Immature natural killer cell (primary cell): ENCODE measurements at regions not wholly inside any gene's neighbourhood (a gene's known extent, or its start where the extent isn't known, plus 50 kb on each side); places are given as distances from the start of the nearest gene placed in this dataset.

Source experiments
- DNase-seq, 3 donors: peaks; one replicate each; pipeline ENCODE4 v3.0.0; 2022; ENCODE audit warnings: mixed read lengths in 1 of 3
- H3K27ac Mint-ChIP-seq, 6 donors: one replicate each; pipeline ENCODE4 v1.8.0; 2020; ENCODE audit warnings: mixed read lengths in 6 of 6, mild to moderate bottlenecking in 5 of 6, inconsistent platforms in 4 of 6, moderate library complexity in 3 of 6
- H3K27me3 Mint-ChIP-seq, 3 donors: one replicate each; pipeline ENCODE4 v1.8.0; 2020 to 2021; ENCODE audit warnings: low read depth in 3 of 3, mild to moderate bottlenecking in 3 of 3, mixed read lengths in 3 of 3, moderate library complexity in 3 of 3, inconsistent platforms in 1 of 3
- H3K36me3 Mint-ChIP-seq, 3 donors: one replicate each; pipeline ENCODE4 v1.8.0; 2020; ENCODE audit warnings: mixed read lengths in 3 of 3, inconsistent platforms in 2 of 3, mild to moderate bottlenecking in 2 of 3
- H3K4me1 Mint-ChIP-seq, 2 donors: one replicate each; pipeline ENCODE4 v1.8.0; 2020; ENCODE audit warnings: inconsistent platforms in 2 of 2, mild to moderate bottlenecking in 2 of 2, mixed read lengths in 2 of 2, moderate library complexity in 1 of 2
- H3K4me3 Mint-ChIP-seq, 5 donors: one replicate each; pipeline ENCODE4 v1.8.0; 2020; ENCODE audit warnings: mild to moderate bottlenecking in 5 of 5, mixed read lengths in 5 of 5, inconsistent platforms in 3 of 5, moderate library complexity in 3 of 5
- H3K9me3 Mint-ChIP-seq, 6 donors: one replicate each; pipeline ENCODE4 v1.8.0; 2020; ENCODE audit warnings: mild to moderate bottlenecking in 6 of 6, mixed read lengths in 6 of 6, inconsistent platforms in 4 of 6, moderate library complexity in 3 of 6

GRCh38 chr13:107275945-107276614, 708.1 kb upstream of the ARGLU1 start:
- no peaks in the 10 kb centered on the region for H3K27me3 Mint-ChIP-seq
- peaks cover 2 to 12% (median 3%) of the 10 kb centered on the region in 6 donors for H3K9me3 Mint-ChIP-seq
- no peak overlapping the region for H3K27ac Mint-ChIP-seq
- no peak for DNase-seq
- no peaks in the 10 kb centered on the region for H3K36me3 Mint-ChIP-seq
- H3K4me1 Mint-ChIP-seq = no peaks in the 10 kb centered on the region
- H3K4me3 Mint-ChIP-seq = no peak overlapping the region

DNA sequence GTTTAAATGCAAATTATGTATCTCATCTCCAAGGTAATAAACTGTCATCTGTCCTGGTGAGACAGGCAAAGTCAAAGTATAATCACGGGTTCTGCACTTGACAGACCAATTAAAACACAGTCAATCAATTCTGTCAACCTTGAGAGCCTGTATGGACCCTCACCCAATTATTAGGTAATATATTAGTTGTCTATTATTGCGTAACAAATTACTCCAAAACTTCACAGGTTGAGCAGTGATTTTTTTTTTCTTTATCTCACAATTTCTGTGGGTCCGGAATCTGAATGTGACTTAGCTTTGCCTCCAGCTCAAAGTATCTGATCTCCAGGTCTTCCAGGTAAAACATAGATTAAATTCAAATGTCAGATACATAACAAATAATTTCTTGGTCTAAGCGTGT, 707.4 kb upstream of the ARGLU1 start:
- peaks cover 2 to 10% (median 3%) of the 10 kb centered on the region in 6 donors for H3K9me3 Mint-ChIP-seq
- no peaks in the 10 kb centered on the region for H3K4me1 Mint-ChIP-seq

GRCh38 chr13:107271227-107271626, 703.3 kb upstream of the ARGLU1 start:
- Mint-ChIP-seq H3K27ac (no peak overlapping the region), H3K4me3 (no peak overlapping the region), H3K36me3 (no peaks in the 10 kb centered on the region), H3K4me1 (no peaks in the 10 kb centered on the region), H3K27me3 (no peaks in the 10 kb centered on the region), H3K9me3 (peaks cover 3 to 20% (median 12%) of the 10 kb centered on the region in 6 donors)
- no peak for DNase-seq

More for the DNA sequence above, 707.4 kb upstream of the ARGLU1 start:
- H3K27me3 Mint-ChIP-seq = no peaks in the 10 kb centered on the region
- no peak overlapping the region for H3K27ac Mint-ChIP-seq
- H3K36me3 Mint-ChIP-seq = no peaks in the 10 kb centered on the region
- no peak for DNase-seq
- H3K4me3 Mint-ChIP-seq = no peak overlapping the region

GRCh38 chr13:107266657-107267056, 698.7 kb upstream of the ARGLU1 start:
- no peaks in the 10 kb centered on the region for H3K36me3 Mint-ChIP-seq
- DNase-seq = no peak
- peaks cover 0 to 21% (median 10%) of the 10 kb centered on the region in 6 donors for H3K9me3 Mint-ChIP-seq
- H3K27ac Mint-ChIP-seq = no peak overlapping the region
- no peak overlapping the region for H3K4me3 Mint-ChIP-seq
- no peaks in the 10 kb centered on the region for H3K4me1 Mint-ChIP-seq
- peaks cover 0 to 3% (median 0%) of the 10 kb centered on the region in 3 donors for H3K27me3 Mint-ChIP-seq

DNA sequence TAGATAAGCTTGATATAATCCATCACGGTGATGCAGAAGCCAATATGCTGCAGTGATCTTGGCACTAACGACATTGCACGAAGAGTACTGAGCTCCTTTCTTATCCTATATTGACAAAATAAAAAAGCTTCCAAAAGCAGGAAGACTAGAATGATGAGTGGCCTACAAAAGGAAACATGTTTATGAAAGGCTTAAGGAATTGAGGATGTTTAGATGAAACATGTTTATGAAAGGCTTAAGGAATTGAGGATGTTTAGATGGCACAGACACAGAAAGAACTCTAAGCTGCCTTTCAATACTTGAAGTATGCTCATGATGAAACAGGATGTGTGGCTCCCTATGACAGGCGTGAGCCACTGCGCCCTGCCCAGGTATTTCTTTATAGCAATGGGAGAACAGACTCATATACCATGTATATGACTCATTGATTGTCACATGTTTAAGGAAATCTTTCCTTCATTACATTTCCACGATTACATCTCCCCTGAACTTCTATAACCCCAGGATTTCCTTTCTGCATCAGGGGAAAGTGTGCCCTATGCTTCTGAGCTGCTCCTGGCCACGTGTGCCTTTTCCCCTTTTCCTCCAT, 690.8 kb upstream of the ARGLU1 start:
- Mint-ChIP-seq H3K4me1 (no peaks in the 10 kb centered on the region), H3K27me3 (peaks cover 0 to 3% (median 3%) of the 10 kb centered on the region in 3 donors), H3K36me3 (no peaks in the 10 kb centered on the region), H3K9me3 (peaks cover 0 to 11% (median 5%) of the 10 kb centered on the region in 6 donors), H3K27ac (no peak overlapping the region), H3K4me3 (no peak overlapping the region)
- no peak for DNase-seq

GRCh38 chr13:107254392-107254791, 686.5 kb upstream of the ARGLU1 start:
- no peaks in the 10 kb centered on the region for H3K4me1 Mint-ChIP-seq
- no peak overlapping the region for H3K27ac Mint-ChIP-seq
- peaks cover 0 to 4% (median 2%) of the 10 kb centered on the region in 3 donors for H3K27me3 Mint-ChIP-seq
- H3K36me3 Mint-ChIP-seq = no peaks in the 10 kb centered on the region
- peaks cover 0 to 10% (median 5%) of the 10 kb centered on the region in 6 donors for H3K9me3 Mint-ChIP-seq
- DNase-seq = no peak
- no peak overlapping the region for H3K4me3 Mint-ChIP-seq

DNA sequence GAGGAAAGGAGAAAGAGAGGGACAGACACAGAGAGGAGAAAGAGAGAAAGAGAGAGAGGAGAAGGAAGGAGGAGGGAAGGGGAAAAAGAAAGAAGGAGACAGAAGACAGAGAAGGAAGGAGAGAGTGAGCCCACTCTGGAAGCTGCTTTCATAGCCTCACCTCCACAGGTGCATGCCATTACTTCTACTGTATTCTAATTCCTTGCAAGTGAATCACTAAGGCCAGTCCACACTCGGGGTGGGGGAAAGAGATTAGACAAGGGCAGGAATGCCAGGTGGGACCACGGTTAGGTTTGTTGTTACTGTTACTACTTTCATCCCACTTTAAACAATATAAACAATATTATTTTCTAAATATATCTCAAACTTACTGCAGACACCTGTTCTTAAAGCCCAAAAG, 684.5 kb upstream of the ARGLU1 start:
- Mint-ChIP-seq H3K27me3 (peaks cover 0 to 5% (median 2%) of the 10 kb centered on the region in 3 donors), H3K27ac (no peak overlapping the region), H3K9me3 (peaks cover 0 to 11% (median 6%) of the 10 kb centered on the region in 6 donors), H3K36me3 (no peaks in the 10 kb centered on the region), H3K4me1 (no peaks in the 10 kb centered on the region), H3K4me3 (no peak overlapping the region)
- DNase-seq = no peak

GRCh38 chr13:107252021-107252420, 684.1 kb upstream of the ARGLU1 start:
- no peak for DNase-seq
- no peak overlapping the region for H3K4me3 Mint-ChIP-seq
- H3K4me1 Mint-ChIP-seq = no peaks in the 10 kb centered on the region
- peaks cover 0 to 5% (median 2%) of the 10 kb centered on the region in 3 donors for H3K27me3 Mint-ChIP-seq
- H3K27ac Mint-ChIP-seq = no peak overlapping the region
- H3K9me3 Mint-ChIP-seq = peaks cover 0 to 11% (median 6%) of the 10 kb centered on the region in 6 donors
- no peaks in the 10 kb centered on the region for H3K36me3 Mint-ChIP-seq

DNA sequence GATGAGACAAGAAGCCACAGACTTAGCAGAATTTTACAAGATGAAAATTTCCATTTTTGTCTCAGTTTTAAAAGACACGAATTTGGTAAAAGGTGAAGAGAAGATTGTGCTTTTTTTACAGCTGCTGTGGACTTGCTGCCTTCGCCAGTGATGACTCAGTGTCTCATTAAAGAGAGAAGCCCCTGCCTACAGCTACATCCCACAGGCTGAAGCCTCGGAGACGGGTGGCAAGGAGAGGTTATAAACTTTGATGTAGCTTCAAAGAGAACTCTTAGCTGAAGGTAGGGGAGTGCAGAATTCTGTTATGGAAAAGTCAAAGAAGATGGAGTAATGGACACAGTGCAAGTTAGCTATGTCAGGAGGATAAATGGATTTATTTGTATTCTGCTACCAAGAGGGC, 683.4 kb upstream of the ARGLU1 start:
- Mint-ChIP-seq H3K27me3 (peaks cover 0 to 5% (median 2%) of the 10 kb centered on the region in 3 donors), H3K4me1 (no peaks in the 10 kb centered on the region), H3K27ac (no peak overlapping the region), H3K36me3 (no peaks in the 10 kb centered on the region), H3K9me3 (peaks cover 0 to 11% (median 6%) of the 10 kb centered on the region in 6 donors), H3K4me3 (no peak overlapping the region)
- DNase-seq = no peak

- no peak for DNase-seq
- Mint-ChIP-seq H3K27ac (no peak overlapping the region), H3K27me3 (peaks cover 0 to 5% (median 4%) of the 10 kb centered on the region in 3 donors), H3K4me1 (no peaks in the 10 kb centered on the region), H3K36me3 (no peaks in the 10 kb centered on the region), H3K4me3 (no peak overlapping the region), H3K9me3 (peaks cover 0 to 14% (median 6%) of the 10 kb centered on the region in 6 donors)
Measured at GRCh38 chr13:107250628-107251027, 682.7 kb upstream of the ARGLU1 start.

- Mint-ChIP-seq H3K36me3 (no peaks in the 10 kb centered on the region), H3K27me3 (peaks cover 0 to 8% (median 4%) of the 10 kb centered on the region in 3 donors), H3K27ac (no peak overlapping the region), H3K4me1 (no peaks in the 10 kb centered on the region), H3K4me3 (no peak overlapping the region), H3K9me3 (peaks cover 0 to 23% (median 8%) of the 10 kb centered on the region in 6 donors)
- no peak for DNase-seq
Measured at GRCh38 chr13:107244241-107244640, 676.3 kb upstream of the ARGLU1 start.

DNA sequence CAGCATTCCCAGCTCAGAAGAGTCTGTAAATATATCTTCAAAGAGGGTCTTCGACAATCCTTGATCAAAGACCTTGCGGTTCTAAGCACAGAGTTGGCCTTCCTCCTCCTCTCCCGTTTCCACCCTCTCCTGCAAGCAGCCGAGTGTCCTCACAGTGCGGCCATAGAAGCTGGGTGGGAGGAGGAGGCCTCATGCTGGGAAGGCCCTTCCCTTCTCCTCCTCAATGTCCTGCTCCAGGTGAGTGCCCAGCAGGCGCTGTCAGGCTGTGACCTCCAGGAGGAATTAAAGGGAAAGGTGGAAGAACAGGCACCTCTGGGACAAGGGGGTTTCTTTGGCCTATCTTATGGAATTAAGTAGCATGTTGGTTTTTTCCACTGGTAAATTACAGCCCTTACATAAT, 674.2 kb upstream of the ARGLU1 start:
- Mint-ChIP-seq H3K27me3 (peaks cover 0 to 8% (median 0%) of the 10 kb centered on the region in 3 donors), H3K4me1 (no peaks in the 10 kb centered on the region), H3K36me3 (no peaks in the 10 kb centered on the region), H3K9me3 (peaks cover 0 to 17% (median 6%) of the 10 kb centered on the region in 6 donors), H3K4me3 (no peak overlapping the region), H3K27ac (no peak overlapping the region)
- DNase-seq = no peak

GRCh38 chr13:107241381-107241780, 673.4 kb upstream of the ARGLU1 start:
- H3K36me3 Mint-ChIP-seq = no peaks in the 10 kb centered on the region
- no peaks in the 10 kb centered on the region for H3K4me1 Mint-ChIP-seq
- H3K9me3 Mint-ChIP-seq = peaks cover 0 to 17% (median 6%) of the 10 kb centered on the region in 6 donors
- no peak overlapping the region for H3K27ac Mint-ChIP-seq
- H3K27me3 Mint-ChIP-seq = peaks cover 0 to 8% (median 0%) of the 10 kb centered on the region in 3 donors
- no peak for DNase-seq
- H3K4me3 Mint-ChIP-seq = no peak overlapping the region

DNA sequence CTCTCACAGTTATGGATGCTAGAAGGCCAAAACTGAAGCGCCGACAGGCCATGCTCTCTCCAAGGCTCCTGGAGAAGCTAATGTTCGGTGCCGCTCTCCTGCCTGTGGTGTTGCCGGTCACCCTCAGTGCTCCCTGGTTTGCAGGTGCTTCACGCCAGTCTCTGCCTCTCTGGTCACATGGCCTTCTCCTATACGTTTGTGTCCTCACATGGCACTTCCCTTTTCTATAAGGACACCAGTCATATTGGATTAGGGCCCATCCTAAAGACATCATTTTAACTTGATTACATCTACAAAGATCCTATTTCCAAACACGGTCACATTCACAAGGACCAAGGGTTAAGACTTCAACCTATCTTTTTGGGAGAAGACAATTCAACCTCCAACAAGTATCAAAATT, 671.3 kb upstream of the ARGLU1 start:
- Mint-ChIP-seq H3K4me1 (no peaks in the 10 kb centered on the region), H3K4me3 (no peak overlapping the region), H3K36me3 (no peaks in the 10 kb centered on the region), H3K27me3 (peaks cover 0 to 5% (median 0%) of the 10 kb centered on the region in 3 donors), H3K9me3 (peaks cover 0 to 13% (median 3%) of the 10 kb centered on the region in 6 donors), H3K27ac (no peak overlapping the region)
- no peak for DNase-seq
